Mesendoderm (in vitro differentiated cells): ENCODE measurements at regions not wholly inside any gene's neighbourhood (a gene's known extent, or its start where the extent isn't known, plus 50 kb on each side); places are given as distances from the start of the nearest gene placed in this dataset.

ENCODE experiments used
- DNase-seq: peaks from one replicate; pipeline ENCODE4 v3.0.0; 2013
- H2AK5ac ChIP-seq: 2 replicates; pipeline ENCODE4 v1.6.1; 2013; ENCODE audit warnings: low read length, inconsistent platforms
- H2BK120ac ChIP-seq: 2 replicates; pipeline ENCODE4 v1.6.1; 2013; ENCODE audit warnings: low read depth, mild to moderate bottlenecking, low read length, moderate library complexity, mixed read lengths
- H2BK15ac ChIP-seq: replicated peaks from 2 replicates; pipeline ENCODE4 v1.6.1; 2013; ENCODE audit warnings: low read depth, mild to moderate bottlenecking, moderate library complexity
- H2BK5ac ChIP-seq: 2 replicates; pipeline ENCODE4 v1.6.1; 2013; ENCODE audit warnings: low read length, inconsistent platforms
- H3K18ac ChIP-seq: 2 replicates; pipeline ENCODE4 v1.6.1; 2013; ENCODE audit warnings: mild to moderate bottlenecking, low read length, mixed read lengths
- H3K23ac ChIP-seq: one replicate; pipeline ENCODE4 v1.6.1; 2013; ENCODE audit warnings: low read length
- H3K27ac ChIP-seq: 2 replicates; pipeline ENCODE4 v1.5.1; 2013; ENCODE audit warnings: low read depth, mild to moderate bottlenecking, inconsistent platforms, low read length, moderate library complexity
- H3K27me3 ChIP-seq: 2 replicates; pipeline ENCODE4 v1.6.1; 2013; ENCODE audit warnings: low read length, control low read depth, mild to moderate bottlenecking, inconsistent platforms; ENCODE audit not compliant: insufficient read depth, poor library complexity
- H3K36me3 ChIP-seq: 2 replicates; pipeline ENCODE4 v1.6.1; 2013; ENCODE audit warnings: low read length, inconsistent platforms; ENCODE audit not compliant: control insufficient read depth, insufficient read depth
- H3K4ac ChIP-seq: one replicate; pipeline ENCODE4 v1.6.1; 2013; ENCODE audit warnings: low read depth, mild to moderate bottlenecking, low read length, moderate library complexity
- H3K4me1 ChIP-seq: 2 replicates; pipeline ENCODE4 v1.6.1; 2013; ENCODE audit warnings: low read depth, low read length, inconsistent platforms; ENCODE audit not compliant: control insufficient read depth
- H3K4me2 ChIP-seq: 2 replicates; pipeline ENCODE4 v1.6.1; 2013; ENCODE audit warnings: low read length
- H3K4me3 ChIP-seq: 2 replicates; pipeline ENCODE4 v1.5.1; 2013; ENCODE audit warnings: mild to moderate bottlenecking, low read length
- H3K56ac ChIP-seq: one replicate; pipeline ENCODE4 v1.6.1; 2013; ENCODE audit warnings: low read length
- H3K79me1 ChIP-seq: 2 replicates; pipeline ENCODE4 v1.6.1; 2013; ENCODE audit warnings: low read length, inconsistent platforms
- H3K79me2 ChIP-seq: 2 replicates; pipeline ENCODE4 v1.6.1; 2013; ENCODE audit warnings: mild to moderate bottlenecking, low read length; ENCODE audit not compliant: control insufficient read depth, insufficient read depth
- H3K9ac ChIP-seq: 2 replicates; pipeline ENCODE4 v1.6.1; 2013; ENCODE audit warnings: low read length, inconsistent platforms
- H4K5ac ChIP-seq: one replicate; pipeline ENCODE4 v1.6.1; 2013; ENCODE audit warnings: low read length
- H4K8ac ChIP-seq: one replicate; pipeline ENCODE4 v1.6.1; 2013; ENCODE audit warnings: low read depth, mild to moderate bottlenecking, control low read depth, low read length, moderate library complexity
- WGBS: extraction: QIAGEN DNeasy Blood & Tissue Kit; methylation state at CpG from one replicate; pipeline ENCODE4 v1.1.7; 2013; ENCODE audit warnings: low lambda C conversion rate, missing lambda C conversion rate; ENCODE audit not compliant: insufficient coverage; ENCODE audit errors: extremely low coverage; 5-methylcytosine and 5-hydroxymethylcytosine counted together

DNA sequence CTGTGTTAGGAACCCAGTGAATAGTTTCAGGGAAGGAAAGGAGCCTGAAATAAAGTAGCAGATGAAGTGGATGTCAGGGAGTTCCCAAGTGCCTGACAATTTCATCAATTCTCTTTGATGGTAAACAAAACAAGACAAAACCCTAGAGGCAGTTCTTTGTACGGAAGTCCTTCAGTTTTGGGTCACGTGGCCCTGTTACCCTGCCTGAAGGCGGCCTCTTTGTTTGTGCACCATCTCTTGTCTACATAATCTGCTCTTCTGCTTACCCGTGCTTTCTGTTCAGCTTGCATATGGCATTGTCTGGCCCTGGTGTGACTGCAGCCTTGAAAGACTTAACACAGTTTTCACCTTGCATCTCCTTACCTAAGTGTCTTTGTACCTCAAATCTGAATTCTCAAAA lies 166.7 kb upstream of the DUSP10 start:
- WGBS = no CpG with 5 or more reads among the region's 4 CpGs

GRCh38 chr1:221907166-221907932 lies 165.5 kb upstream of the DUSP10 start:
- no peak overlapping the region for H3K27ac ChIP-seq
- no peaks in the 10 kb centered on the region for H3K27me3 ChIP-seq
- no peak overlapping the region for H3K4ac ChIP-seq
- H2BK120ac ChIP-seq = no peak overlapping the region
- no peak overlapping the region for H4K8ac ChIP-seq
- no peak overlapping the region for H2BK15ac ChIP-seq
- H3K36me3 ChIP-seq = no peaks in the 10 kb centered on the region
- no peak overlapping the region for H3K9ac ChIP-seq
- no peak overlapping the region for H2AK5ac ChIP-seq
- no peaks in the 10 kb centered on the region for H3K79me1 ChIP-seq
- no peak overlapping the region for H3K18ac ChIP-seq
- H4K5ac ChIP-seq = no peak overlapping the region
- no CpG with 5 or more reads among the region's 8 CpGs for WGBS
- H2BK5ac ChIP-seq = no peak overlapping the region
- H3K4me3 ChIP-seq = no peak overlapping the region
- H3K23ac ChIP-seq = no peak overlapping the region
- no peaks in the 10 kb centered on the region for H3K79me2 ChIP-seq
- DNase-seq = no peak
- no peaks in the 10 kb centered on the region for H3K4me1 ChIP-seq
- no peak overlapping the region for H3K56ac ChIP-seq
- H3K4me2 ChIP-seq = no peak overlapping the region

More for the DNA sequence above, 166.7 kb upstream of the DUSP10 start:
- no peak overlapping the region for H3K4ac ChIP-seq
- H3K79me2 ChIP-seq = no peaks in the 10 kb centered on the region
- H3K79me1 ChIP-seq = no peaks in the 10 kb centered on the region
- no peaks in the 10 kb centered on the region for H3K27me3 ChIP-seq
- no peak overlapping the region for H4K8ac ChIP-seq
- no peak overlapping the region for H3K27ac ChIP-seq
- no peak overlapping the region for H3K4me3 ChIP-seq
- H3K36me3 ChIP-seq = no peaks in the 10 kb centered on the region
- no peak overlapping the region for H2BK15ac ChIP-seq
- no peak overlapping the region for H3K9ac ChIP-seq
- no peak overlapping the region for H3K18ac ChIP-seq
- no peak overlapping the region for H3K4me2 ChIP-seq
- no peak overlapping the region for H2BK120ac ChIP-seq
- DNase-seq = no peak
- H3K56ac ChIP-seq = no peak overlapping the region
- H2BK5ac ChIP-seq = no peak overlapping the region
- H2AK5ac ChIP-seq = no peak overlapping the region
- H4K5ac ChIP-seq = no peak overlapping the region
- no peaks in the 10 kb centered on the region for H3K4me1 ChIP-seq
- no peak overlapping the region for H3K23ac ChIP-seq

DNA sequence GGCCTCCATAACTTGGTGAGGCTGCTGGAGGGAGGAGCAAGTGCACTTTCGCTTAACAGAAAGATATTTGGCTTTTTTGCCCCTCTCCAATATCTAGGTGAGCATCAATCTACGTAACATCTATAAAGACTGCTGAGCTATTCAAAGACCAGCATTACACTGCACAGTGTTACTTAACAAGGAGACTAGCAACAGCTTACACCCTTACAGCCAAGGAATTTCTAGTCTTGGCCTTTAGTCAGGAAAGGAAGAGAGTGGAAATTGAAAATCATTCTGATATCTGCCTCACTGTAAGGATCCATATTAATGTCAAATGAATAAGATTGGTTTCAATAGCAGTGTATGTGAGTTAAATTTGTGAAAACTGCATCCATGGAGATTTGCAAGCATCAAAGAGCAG lies 163.9 kb upstream of the DUSP10 start:
- Histone ChIP-seq H4K5ac (no peak overlapping the region), H3K79me1 (no peaks in the 10 kb centered on the region), H3K4me3 (no peak overlapping the region), H4K8ac (no peak overlapping the region), H3K56ac (no peak overlapping the region), H3K36me3 (no peaks in the 10 kb centered on the region), H3K4me2 (no peak overlapping the region), H3K9ac (no peak overlapping the region), H3K27ac (no peak overlapping the region), H3K18ac (no peak overlapping the region), H2BK15ac (no peak overlapping the region), H2BK5ac (no peak overlapping the region), H3K27me3 (no peaks in the 10 kb centered on the region), H3K4ac (no peak overlapping the region), H3K79me2 (no peaks in the 10 kb centered on the region), H2BK120ac (no peak overlapping the region), H2AK5ac (no peak overlapping the region), H3K4me1 (no peaks in the 10 kb centered on the region), H3K23ac (no peak overlapping the region)
- no CpG with 5 or more reads among the region's 2 CpGs for WGBS
- no peak for DNase-seq

GRCh38 chr1:221904319-221904718 lies 162.4 kb upstream of the DUSP10 start:
- Histone ChIP-seq H3K36me3 (no peaks in the 10 kb centered on the region), H3K4ac (no peak overlapping the region), H3K18ac (no peak overlapping the region), H3K79me2 (no peaks in the 10 kb centered on the region), H3K56ac (no peak overlapping the region), H4K8ac (no peak overlapping the region), H3K27me3 (no peaks in the 10 kb centered on the region), H3K4me1 (no peaks in the 10 kb centered on the region), H3K4me2 (no peak overlapping the region), H3K23ac (no peak overlapping the region), H2AK5ac (no peak overlapping the region), H3K27ac (no peak overlapping the region), H3K79me1 (no peaks in the 10 kb centered on the region), H2BK5ac (no peak overlapping the region), H2BK120ac (no peak overlapping the region), H4K5ac (no peak overlapping the region), H3K9ac (no peak overlapping the region), H2BK15ac (no peak overlapping the region), H3K4me3 (no peak overlapping the region)
- DNase-seq = no peak
- WGBS = no CpG with 5 or more reads among the region's 2 CpGs

- Histone ChIP-seq H3K4me1 (no peaks in the 10 kb centered on the region), H3K18ac (no peak overlapping the region), H2BK15ac (no peak overlapping the region), H2BK120ac (no peak overlapping the region), H4K5ac (no peak overlapping the region), H3K56ac (no peak overlapping the region), H3K4me3 (no peak overlapping the region), H3K27me3 (no peaks in the 10 kb centered on the region), H4K8ac (no peak overlapping the region), H2BK5ac (no peak overlapping the region), H3K27ac (no peak overlapping the region), H2AK5ac (no peak overlapping the region), H3K23ac (no peak overlapping the region), H3K4me2 (no peak overlapping the region), H3K9ac (no peak overlapping the region), H3K79me1 (no peaks in the 10 kb centered on the region), H3K4ac (no peak overlapping the region), H3K36me3 (no peaks in the 10 kb centered on the region), H3K79me2 (no peaks in the 10 kb centered on the region)
- no CpG with 5 or more reads among the region's 6 CpGs for WGBS
- DNase-seq = no peak
These were observed 161.7 kb upstream of the DUSP10 start for GRCh38 chr1:221903594-221903993.

DNA sequence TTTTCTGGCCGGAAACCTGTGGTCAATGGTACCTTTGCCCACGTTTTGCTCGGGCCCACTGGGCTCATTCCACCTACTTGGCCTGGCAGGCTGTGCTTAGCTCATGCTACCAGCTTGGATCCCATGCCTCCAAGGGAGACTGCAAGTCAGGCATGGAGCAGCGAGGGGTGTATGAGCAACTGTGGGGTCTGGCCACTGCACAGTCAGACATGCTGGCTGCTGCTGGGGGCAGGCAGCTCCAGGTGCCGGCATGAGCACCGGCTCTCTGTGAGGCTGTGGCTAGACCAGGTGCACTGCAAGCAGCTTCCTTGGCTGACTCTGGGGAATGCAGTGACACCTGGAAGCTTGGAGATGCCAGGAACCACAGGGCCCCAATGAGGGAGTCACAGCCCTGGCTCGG lies 161.1 kb upstream of the DUSP10 start:
- no peak overlapping the region for H3K18ac ChIP-seq
- no peaks in the 10 kb centered on the region for H3K4me1 ChIP-seq
- H2AK5ac ChIP-seq = no peak overlapping the region
- no peak overlapping the region for H4K8ac ChIP-seq
- no peaks in the 10 kb centered on the region for H3K36me3 ChIP-seq
- no peak overlapping the region for H2BK15ac ChIP-seq
- no peak overlapping the region for H3K4me2 ChIP-seq
- no peak for DNase-seq
- H3K27me3 ChIP-seq = no peaks in the 10 kb centered on the region
- no peak overlapping the region for H3K23ac ChIP-seq
- no peak overlapping the region for H2BK5ac ChIP-seq
- no peaks in the 10 kb centered on the region for H3K79me2 ChIP-seq
- H3K27ac ChIP-seq = no peak overlapping the region
- H3K9ac ChIP-seq = no peak overlapping the region
- H4K5ac ChIP-seq = no peak overlapping the region
- H3K56ac ChIP-seq = no peak overlapping the region
- H3K4me3 ChIP-seq = no peak overlapping the region
- WGBS = no CpG with 5 or more reads among the region's 7 CpGs
- no peak overlapping the region for H2BK120ac ChIP-seq
- H3K79me1 ChIP-seq = no peaks in the 10 kb centered on the region
- H3K4ac ChIP-seq = no peak overlapping the region
